Amygdala (tissue), 56 donors: ENCODE measurements at regions not wholly inside any gene's neighbourhood (a gene's known extent, or its start where the extent isn't known, plus 50 kb on each side); places are given as distances from the start of the nearest gene placed in this dataset.
"Not testable (repeated sequence)": the region's sequence is repeated elsewhere in the genome, so short reads cannot be mapped to it uniquely, and the experiment has no call there.

Experiments
- DNase-seq, 56 donors: peaks; one replicate each; lab custom pipeline; 2025; lab: John Stamatoyannopoulos, UW

DNA sequence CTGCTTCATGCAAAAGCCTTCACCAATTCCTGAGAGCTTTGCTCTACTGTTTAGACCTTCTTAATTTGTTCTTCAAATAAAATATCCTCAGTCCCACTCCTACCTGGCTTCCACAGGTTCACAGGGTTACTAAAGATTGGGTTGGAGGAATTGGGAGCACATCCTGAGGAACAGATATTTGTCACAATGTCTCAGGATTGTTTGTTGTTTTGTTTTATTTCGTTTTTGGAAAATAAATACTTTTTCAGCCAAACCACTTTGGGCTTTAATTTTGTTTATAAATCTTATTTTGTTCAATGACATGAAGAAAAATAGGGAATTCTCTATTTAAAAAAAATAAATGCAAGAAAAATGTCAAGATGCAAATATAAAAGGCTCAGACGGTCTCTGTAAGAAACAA, 249.0 kb downstream of the MEF2C start:
- no peak for DNase-seq

DNA sequence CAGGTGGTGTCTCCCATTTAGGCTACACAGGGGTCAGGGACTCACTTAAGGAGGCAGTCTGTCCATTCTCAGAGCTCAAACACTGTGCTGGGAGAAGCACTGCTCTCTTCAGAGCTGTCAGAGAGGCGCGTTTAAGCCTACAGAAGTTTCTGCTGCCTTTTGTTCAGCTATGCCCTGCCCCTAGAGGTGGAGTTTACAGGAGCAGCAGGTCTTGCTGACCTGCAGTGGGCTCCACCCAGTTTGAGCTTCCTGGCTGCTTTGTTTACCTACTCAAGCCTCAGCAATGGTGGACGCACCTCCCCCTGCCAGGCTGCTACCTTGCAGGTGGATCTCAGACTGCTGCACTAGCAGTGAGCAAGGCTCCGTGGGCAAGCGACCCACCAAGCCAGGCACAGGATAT, 260.1 kb downstream of the MEF2C start:
- DNase-seq, result not testable (repeated sequence)

DNA sequence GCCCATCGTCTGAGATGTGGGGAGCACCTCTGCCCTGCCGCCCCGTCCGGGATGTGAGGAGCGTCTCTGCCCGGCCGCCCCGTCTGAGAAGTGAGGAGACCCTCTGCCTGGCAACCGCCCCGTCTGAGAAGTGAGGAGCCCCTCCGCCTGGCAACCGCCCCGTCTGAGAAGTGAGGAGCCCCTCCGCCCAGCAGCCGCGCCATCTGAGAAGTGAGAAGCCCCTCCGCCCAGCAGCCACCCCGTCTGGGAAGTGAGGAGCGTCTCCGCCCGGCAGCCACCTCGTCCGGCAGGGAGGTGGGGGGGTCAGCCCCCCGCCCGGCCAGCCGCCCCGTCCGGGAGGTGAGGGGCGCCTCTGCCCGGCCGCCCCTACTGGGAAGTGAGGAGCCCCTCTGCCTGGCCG, 267.2 kb downstream of the MEF2C start:
- not testable (repeated sequence) for DNase-seq

DNA sequence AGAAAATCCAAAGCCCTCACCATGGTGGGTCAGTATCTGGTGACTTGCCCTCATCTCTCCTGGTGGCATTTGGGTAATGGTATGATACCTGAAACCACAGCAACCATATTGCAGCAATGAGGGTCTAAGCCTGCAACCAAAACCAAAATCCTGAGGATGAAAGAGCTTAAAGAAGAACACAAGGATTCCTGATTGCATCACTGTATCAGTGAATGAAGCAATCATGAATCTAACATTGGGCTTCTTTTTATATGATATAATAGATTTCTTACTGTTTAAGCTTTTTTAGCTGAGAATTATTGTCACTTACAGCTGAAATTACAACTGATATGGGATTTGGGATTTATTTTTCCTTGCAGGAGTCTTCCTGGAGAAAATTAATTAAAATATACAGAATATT, 269.9 kb downstream of the MEF2C start:
- DNase-seq, result no peak

DNA sequence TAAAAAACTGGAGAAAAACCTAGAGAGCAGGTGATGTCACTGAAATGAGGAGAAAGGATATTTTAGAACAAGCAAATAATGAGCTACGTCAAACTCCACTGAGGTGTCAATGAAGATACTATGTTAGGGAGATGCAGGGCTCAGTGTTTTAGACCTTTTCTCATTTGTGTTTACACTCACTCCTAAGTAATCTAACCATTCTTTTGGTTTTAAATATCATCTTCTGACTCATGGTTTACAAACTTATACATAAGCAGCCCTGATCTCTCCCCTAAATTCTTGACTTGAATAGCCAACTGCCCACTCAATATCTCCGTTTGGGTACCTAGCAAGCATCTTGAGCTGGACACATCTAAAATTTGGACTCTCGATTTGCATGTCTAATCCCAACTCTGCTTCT, 272.4 kb downstream of the MEF2C start:
- no peak for DNase-seq

DNA sequence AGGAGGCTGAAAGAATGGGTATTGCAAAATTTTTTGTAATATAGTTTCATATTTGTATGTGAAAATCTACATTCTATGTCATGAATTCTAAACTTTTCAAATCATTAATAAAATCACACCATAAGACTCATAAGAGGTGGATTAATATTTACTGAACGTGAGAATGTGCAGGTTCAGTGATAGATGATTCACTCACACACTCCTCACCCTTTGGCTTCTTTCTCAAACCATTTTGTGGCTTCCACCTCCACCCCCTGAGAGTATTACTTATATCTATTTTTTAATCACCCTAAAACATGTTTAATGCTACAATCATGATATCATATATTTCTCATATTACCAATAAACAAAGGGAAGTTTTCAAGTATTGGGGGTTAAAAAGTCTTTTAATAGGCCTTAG, 275.5 kb downstream of the MEF2C start:
- no peak for DNase-seq

DNA sequence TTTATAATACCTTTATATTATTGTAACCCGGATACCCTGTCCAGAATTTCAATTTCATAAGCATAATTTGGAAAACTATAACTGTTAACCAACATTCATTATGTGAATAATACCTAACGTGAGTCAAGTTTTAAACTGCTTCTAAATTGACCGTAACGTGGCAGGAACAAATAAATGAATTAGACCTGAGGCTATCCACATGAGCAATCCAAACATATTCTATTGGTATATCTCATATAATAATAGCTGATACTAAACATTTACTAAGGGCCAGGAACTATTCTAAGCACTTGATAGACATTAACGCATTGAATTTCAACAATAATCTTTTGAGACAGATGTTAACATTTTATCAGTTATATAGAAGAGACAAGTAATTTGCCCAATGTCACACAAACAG, 276.4 kb downstream of the MEF2C start:
- no peak for DNase-seq

DNA sequence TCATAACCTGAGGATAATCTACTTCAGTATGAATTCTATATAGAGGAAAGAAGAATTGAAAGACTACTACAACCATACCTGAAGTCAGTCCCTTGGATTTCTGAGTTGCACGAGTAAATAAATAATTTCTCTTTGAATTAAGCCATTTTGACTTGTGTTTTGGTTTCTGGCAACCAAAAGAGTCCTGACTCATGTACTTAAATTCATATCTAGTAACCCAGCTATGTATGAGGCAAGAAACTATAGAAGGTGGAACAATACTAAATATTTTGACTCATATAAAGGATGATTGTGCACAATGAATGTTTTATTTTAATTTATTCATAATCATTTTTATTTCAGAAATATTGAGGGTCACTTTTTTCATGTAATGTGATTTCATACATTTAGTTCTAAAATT, 276.8 kb downstream of the MEF2C start:
- DNase-seq, result no peak

DNA sequence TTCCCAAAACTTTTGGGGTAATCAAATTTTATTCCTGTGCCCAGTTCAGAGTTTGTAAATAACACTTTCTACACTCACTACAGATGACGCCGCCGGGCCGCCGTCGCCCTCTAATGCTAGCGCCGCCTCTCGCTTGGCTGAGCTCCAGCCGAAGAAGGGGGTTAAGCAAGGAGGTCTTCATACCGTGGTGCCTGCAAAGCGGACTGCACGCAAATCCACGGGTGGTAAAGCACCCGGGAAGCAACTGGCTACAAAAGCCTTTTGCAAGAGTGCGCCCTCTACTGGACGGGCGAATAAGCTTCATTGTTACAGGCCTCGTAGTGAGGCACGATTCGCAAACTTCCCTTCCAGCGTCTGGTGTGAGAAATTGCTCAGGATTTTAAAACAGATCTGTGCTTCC, 280.4 kb downstream of the MEF2C start:
- DNase-seq, result no peak

DNA sequence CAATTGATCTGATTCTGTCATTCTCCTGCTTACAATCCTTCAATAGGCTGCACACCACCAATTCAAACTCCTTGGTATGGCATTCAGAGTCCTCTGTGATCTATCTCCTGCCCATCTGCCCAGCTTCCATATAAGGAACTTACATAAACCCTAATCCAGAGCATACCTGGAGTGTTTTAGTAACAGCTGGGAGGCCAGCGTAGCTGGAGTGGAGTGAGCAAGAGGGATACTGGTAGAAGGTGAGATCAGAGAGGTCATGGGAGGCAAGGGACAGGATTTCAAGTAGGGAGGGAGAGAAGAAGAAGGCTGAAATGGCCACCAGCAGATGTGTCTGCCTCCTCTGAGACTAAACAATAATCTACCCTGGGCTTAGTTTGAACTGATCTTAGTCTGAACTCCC, 288.5 kb downstream of the MEF2C start:
- no peak for DNase-seq

DNA sequence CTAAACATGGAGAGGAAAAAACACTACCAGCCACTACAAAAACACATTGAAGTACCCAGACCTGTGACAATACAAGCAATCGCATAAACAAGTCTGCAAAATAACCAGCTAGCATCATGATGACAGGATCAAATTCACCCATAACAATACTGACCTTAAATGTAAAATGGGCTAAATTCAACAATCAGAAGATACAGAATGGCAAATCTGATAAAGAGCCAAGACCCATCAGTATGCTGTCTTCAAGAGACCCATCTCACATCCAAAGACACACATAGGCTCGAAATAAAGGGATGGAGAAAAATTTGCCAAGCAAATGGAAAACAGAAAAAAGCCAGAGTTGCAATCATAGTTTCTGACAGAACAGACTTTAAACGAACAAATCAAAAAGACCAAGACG, 294.4 kb downstream of the MEF2C start:
- no peak for DNase-seq

DNA sequence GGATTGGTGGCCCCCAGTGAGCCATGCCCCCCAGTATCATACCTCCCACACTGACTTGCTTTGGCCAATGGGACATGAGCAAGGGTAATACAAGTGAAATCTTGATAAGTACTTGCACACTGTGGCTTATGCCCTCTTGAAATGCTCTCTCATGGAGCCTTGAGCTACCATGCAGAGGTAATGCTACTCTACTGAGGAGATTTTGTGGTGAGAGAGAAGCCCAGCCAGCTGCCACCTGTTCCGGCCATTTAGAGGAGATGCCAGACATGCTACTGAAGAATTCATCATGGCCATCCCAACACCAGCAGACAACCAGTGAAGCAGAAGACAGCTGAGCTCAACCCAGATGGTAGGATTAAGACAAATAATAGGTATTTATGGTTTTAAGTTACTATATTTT, 299.5 kb downstream of the MEF2C start:
- DNase-seq, result no peak

DNA sequence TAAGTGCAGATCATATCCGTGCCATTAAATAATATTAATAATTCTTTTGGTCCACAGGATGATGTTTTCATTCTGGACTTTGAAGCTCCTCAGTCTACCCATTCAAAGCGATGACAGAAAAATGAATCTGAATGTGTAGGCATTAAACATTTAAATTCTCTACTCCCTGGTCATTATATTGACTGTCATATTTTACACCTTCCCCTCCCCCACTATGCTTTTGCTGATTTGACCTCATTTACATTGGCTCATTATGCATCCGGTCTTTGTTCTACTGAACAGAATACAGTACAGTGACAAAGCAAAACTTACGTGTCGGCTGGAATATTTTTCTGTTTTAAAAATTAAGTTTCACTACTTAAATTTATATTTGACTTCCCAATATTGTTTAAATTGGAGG, 289.7 kb upstream of the TMEM161B start:
- no peak for DNase-seq

DNA sequence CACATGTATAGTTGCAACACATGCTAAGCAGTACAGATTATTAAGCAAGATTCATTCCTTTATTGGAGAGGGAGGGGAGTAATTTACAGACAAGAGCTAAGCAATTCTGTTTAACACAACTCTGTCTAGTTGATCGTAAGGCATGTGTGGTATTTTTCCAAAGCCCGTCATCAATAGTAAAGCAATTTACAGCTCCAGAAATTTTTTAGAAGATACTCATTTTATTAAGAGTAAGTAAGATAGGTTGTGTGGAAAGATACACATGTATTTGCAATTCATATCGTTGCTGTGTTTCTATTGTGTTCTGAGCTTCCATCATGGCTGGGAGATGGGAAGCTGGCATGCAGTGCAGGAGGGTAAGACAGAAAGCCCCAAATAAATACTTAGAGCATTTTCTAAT, 289.2 kb upstream of the TMEM161B start:
- no peak for DNase-seq

DNA sequence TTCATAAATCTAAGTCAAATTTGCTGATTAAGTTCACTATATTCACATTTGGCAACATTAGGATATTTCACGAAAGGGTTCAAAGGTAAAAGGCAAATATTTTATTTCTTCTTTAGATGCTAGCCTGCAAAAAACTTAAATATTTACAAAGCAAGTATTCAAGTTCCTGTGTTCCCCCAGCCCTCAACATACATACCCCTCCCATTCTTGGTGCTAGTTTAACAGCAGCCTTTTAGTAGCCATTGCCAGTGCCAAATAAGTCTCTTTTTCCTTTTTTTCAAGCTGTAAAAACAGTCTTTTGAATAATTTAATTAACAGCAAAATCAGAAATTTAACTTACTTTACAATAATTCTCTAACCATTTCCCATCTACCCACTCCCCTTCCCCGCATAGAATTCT, 288.5 kb upstream of the TMEM161B start:
- no peak for DNase-seq

DNA sequence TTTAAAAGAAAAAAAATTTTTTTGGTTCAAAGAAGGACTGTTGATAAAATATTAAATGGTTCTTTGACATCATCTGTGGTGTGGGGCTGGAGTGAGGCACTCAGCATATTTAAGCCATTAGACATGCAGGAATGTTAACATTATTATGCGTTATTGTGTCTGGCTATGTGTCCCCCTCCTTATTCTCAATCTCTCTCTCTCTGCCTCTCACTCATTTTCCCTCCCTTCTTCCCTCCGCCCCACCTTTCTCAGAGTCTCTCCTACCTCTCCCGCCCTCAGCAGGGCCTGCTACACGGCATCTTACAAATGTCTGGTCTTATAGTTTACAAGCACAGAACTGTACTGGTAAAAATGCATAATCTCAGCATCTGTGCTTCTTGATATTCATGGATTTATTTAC, 287.8 kb upstream of the TMEM161B start:
- no peak for DNase-seq

DNA sequence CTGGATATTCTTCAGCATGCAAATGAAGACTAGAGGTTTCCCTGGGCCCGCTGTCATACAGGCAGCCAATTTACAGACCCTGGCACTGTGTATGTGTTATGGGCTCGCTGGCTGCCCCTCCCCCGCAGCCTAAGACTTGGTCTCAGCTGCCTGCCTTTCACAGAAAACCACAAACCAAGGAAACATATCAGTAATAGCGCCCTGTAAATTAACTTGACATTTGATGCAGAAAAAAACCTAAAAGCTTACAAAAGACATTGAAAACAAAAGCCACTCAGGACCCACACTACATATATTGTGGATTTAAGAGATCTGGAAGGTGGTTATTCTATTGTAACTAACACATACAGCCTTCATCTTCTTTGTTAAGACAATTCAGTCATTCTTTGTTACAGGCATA, 287.0 kb upstream of the TMEM161B start:
- peak in 24 of 56 donors; percentile 1 to 44 (median 16) for DNase-seq

DNA sequence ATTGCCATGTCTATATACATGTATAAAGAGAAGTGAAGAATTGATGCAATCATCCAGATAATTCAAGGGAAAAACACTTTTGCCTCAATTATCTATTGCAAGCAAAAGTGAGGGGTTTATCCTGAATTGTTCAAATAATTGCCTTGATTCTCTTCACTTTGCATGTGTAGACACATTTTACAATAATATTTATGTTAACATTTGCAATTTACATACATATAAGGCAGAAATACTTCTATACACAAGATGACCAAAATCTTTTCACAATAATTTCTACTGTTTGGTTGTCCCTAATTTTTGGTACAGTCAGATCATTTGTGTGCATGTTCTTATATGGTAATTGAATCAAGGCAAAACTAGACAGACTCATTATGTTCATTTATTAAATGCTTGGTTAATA, 285.3 kb upstream of the TMEM161B start:
- DNase-seq, result no peak

DNA sequence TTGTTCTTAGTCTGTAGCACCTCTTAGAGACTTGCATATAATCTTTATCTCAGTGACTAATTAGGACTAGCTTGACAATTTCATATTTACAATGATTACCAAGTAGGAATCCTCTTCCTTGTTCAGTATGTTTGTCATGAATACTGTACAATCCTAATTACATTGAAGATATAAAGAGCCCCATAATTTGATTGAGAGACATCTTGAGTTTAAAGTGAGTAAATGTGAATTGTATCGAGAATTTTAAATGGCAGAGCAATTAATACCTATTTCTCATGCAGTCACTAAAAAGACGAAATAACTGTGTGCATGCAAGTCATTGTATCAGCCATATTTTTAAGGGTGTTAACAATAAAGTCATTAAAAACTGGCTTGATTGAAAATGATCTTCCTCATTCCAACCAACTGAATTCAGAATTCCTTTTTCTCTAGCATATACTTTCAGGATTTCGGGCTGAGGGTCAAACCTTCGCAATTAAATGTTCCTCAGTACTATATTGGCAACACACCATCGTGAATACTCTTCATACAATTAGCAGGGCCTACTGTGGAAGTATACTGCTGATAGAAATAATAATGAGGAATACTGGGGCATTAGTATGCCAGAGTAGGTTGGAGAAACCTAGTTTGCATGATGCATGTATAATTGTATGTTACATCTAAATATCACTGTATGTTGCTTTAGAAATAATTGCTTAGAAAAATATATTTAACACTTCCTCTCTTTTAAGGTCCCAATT, 284.7 kb upstream of the TMEM161B start:
- DNase-seq, result no peak

DNA sequence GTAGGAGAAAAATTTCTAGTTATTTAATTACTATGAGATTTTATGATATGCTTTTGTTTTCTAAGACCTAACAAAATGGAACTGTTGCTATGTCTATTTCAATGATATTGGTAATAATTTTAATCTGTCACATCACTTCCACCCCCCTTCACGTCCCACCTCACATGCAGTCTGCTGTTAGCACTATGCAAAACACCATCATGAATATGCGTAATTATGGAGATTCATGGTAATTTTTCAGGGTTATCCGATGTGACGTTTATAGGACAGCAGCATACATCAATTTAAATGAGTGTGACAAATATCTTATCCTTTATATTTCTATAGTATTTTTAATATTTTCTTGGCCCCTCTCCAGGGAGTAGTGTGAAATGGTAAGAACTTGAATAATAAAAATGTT, 283.8 kb upstream of the TMEM161B start:
- no peak for DNase-seq

DNA sequence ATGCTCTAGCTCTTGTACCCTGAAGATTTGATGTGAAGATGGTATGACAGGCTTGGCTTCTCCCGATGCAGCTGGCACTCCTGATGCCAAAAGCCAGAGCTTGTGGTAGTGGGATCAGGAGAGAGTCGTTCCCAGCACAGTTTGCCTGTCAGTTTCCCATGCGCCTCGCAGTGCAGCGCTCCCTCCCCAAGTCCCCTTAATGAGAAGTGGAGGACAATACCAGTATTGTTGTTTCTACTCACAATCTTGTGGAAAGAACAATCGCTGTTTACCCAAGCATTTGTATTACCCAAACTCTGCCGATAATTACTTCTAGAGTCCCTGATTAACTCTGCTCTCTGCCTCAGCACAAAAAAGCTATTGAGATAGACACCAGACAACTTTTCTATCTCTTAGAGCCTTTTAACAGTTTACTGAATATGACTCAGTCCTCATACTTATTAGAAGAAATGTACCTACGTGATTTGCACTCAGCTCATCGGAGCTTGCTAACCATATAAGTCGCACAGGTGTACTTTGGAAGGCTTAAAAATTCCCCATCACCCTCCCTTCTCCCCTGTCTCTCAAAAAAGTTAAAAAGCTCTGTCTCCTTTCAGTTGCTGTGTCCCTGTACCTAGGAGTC, 283.2 kb upstream of the TMEM161B start:
- peak in 41 of 56 donors; percentile 3 to 70 (median 27) for DNase-seq

DNA sequence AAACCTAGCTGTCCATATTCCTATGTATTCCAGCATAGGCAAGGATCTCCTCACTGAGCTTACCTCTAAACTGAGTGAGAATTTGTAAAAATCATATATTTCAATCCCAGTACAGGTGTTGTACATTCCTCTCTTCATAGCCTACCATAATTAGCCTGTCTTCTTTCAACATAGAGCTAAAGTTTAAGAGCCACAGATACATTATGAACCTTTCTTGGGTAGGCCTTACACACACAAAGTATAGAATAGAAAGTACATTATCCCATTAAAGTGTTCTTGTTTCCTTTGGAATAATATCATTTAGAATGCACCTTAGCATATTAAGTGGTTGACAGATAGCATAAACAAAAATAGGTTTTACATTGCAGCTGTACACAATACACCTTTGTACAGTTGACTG, 282.1 kb upstream of the TMEM161B start:
- DNase-seq, result no peak
